ENCODE measurements at regions not wholly inside any gene's neighbourhood (a gene's known extent, or its start where the extent isn't known, plus 50 kb on each side); places are given as distances from the start of the nearest gene placed in this dataset.
A peak's percentile ranks its signal among the peaks of the same experiment; 100 is the strongest.
"Not testable (repeated sequence)": the region's sequence is repeated elsewhere in the genome, so short reads cannot be mapped to it uniquely, and the experiment has no call there.

GRCh38 chr21:28532446-28532845 lies 460.2 kb downstream of the LTN1 start:
- DNase-seq (ENCODE audit: low spot score) = no peak

GRCh38 chr21:28523367-28523766 lies 469.3 kb downstream of the LTN1 start:
- no peak for DNase-seq (ENCODE audit: low spot score)

- DNase-seq (ENCODE audit: low spot score) = peak; percentile 35
These were observed 470.5 kb downstream of the LTN1 start for GRCh38 chr21:28522014-28522799.

GRCh38 chr21:28518630-28519029 lies 474.0 kb downstream of the LTN1 start:
- no peak for DNase-seq (ENCODE audit: low spot score)

GRCh38 chr21:28516991-28517592 lies 475.6 kb downstream of the LTN1 start:
- DNase-seq (ENCODE audit: low spot score) = peak; percentile 52

GRCh38 chr21:28516021-28516420 lies 476.7 kb downstream of the LTN1 start:
- no peak for DNase-seq (ENCODE audit: low spot score)

- no peak for DNase-seq (ENCODE audit: low spot score)
These were observed 479.2 kb downstream of the LTN1 start for GRCh38 chr21:28513428-28513827.

GRCh38 chr21:28509031-28509430 lies 483.6 kb downstream of the LTN1 start:
- DNase-seq (ENCODE audit: low spot score) = no peak

- DNase-seq (ENCODE audit: low spot score) = no peak
These were observed 484.6 kb downstream of the LTN1 start for GRCh38 chr21:28508126-28508525.

- no peak for DNase-seq (ENCODE audit: low spot score)
These were observed 496.2 kb downstream of the LTN1 start for GRCh38 chr21:28496517-28496916.

- no peak for DNase-seq (ENCODE audit: low spot score)
These were observed 500.6 kb downstream of the LTN1 start for GRCh38 chr21:28492127-28492526.

- DNase-seq (ENCODE audit: low spot score) = no peak
These were observed 502.8 kb downstream of the LTN1 start for GRCh38 chr21:28489821-28490350.

GRCh38 chr21:28489162-28489561 lies 503.5 kb downstream of the LTN1 start:
- no peak for DNase-seq (ENCODE audit: low spot score)

- no peak for DNase-seq (ENCODE audit: low spot score)
These were observed 505.1 kb downstream of the LTN1 start for GRCh38 chr21:28487455-28488070.

GRCh38 chr21:28485301-28486022 lies 507.2 kb downstream of the LTN1 start:
- DNase-seq (ENCODE audit: low spot score) = no peak

- no peak for DNase-seq (ENCODE audit: low spot score)
These were observed 509.2 kb downstream of the LTN1 start for GRCh38 chr21:28483301-28484035.

GRCh38 chr21:28482657-28483056 lies 510.0 kb downstream of the LTN1 start:
- no peak for DNase-seq (ENCODE audit: low spot score)

- no peak for DNase-seq (ENCODE audit: low spot score)
These were observed 512.2 kb downstream of the LTN1 start for GRCh38 chr21:28480470-28480869.

- DNase-seq (ENCODE audit: low spot score) = no peak
These were observed 519.0 kb downstream of the LTN1 start for GRCh38 chr21:28473530-28474220.

GRCh38 chr21:28472543-28472942 lies 520.1 kb downstream of the LTN1 start:
- not testable (repeated sequence) for DNase-seq (ENCODE audit: low spot score)

GRCh38 chr21:28464988-28465387 lies 527.7 kb downstream of the LTN1 start:
- DNase-seq (ENCODE audit: low spot score) = no peak

Measured in cerebellar cortex (tissue), 1 donor.